GM21825 (cell line): ENCODE measurements at regions not wholly inside any gene's neighbourhood (a gene's known extent, or its start where the extent isn't known, plus 50 kb on each side); places are given as distances from the start of the nearest gene placed in this dataset.

ENCODE experiments used
- ATAC-seq: cut with Tn5 transposase; IDR thresholded peaks from one replicate; pipeline ENCODE4 v1.9.1; 2021; ENCODE audit warnings: mild to moderate bottlenecking, moderate library complexity; ENCODE audit not compliant: unreplicated experiment

DNA sequence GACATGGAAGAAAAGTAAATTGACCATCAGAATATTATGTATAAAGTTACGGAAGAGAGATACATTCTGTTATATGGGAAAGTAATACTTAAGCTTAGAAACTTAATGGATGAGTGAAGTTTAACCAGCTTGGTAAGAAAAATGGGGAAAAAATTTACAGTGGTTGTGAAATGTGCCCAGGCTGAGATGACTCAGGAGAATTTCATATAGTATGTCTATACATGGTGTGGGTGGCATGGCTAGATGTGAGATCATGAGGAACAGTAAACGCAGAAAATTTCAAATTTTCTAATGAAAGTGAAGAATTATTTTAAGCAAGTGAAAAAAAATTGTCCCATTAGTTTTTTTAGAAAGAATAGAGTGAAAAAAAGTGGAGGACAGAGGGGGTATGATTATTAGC, 552.5 kb upstream of the SORCS1 start:
- no peak for ATAC-seq

DNA sequence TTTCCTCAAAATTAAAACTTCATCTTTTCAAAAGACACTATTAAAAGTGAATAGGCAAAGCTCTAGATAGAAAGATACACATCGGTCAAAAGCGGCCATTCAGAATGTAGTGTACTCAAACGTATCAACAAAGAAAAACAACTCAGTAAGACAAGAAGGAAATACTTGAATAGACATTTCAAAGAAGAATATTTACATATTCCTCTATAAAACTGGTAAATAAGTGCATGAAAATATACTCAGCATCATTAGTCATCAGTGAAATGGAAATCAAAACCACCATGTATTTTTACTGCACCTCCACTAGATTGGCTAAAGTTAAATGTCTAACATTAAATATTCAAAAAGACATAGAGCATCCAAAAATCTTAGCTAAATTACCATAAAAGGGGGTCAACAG, 551.1 kb upstream of the SORCS1 start:
- ATAC-seq = no peak

DNA sequence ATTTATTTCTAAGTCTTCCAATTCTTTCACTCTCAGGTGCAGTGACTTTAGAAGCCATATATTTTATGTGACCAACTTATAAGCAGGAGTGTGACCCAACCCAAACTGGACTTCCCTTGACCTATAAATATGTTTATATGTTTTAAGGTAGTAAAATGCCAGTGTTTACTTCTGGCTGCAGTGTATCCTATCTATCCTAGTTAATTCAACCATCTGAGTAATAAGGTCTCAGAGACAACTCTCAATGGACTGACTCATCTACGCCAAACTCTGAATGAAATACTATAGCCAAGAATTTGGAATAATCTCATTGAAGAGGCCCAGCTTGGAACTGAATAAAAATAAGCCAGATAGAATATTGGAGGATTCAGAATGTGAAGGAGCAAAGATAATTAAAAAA, 544.5 kb upstream of the SORCS1 start:
- ATAC-seq = no peak

DNA sequence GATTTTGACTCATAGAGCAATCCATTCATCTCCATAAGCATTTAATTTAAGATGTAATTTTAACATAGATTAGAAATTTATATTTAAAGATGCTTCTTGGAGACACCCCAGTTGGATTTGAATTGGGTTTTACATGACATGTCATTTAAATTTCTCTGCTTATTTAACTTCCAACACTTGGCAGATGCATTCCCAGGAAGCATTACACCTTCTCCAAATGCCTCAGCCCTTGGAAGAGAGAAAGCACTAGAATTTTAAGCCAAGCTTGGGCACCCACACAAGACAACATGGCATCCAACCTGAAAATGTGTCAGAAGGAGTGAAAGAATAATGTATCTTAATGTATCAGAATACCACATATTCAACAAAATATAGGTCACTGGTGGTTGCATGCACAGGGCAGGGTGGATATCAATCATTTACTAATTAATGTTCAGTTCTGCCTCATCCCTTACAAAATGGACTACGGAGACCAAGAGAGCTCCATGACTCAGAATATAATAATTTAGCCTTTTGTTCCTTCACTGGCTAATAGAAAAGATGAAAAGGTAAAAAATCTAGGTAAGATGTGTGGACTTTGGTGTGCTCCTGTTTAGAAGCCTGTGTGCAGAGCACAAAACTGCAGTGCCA, 541.7 kb upstream of the SORCS1 start:
- ATAC-seq = no peak

DNA sequence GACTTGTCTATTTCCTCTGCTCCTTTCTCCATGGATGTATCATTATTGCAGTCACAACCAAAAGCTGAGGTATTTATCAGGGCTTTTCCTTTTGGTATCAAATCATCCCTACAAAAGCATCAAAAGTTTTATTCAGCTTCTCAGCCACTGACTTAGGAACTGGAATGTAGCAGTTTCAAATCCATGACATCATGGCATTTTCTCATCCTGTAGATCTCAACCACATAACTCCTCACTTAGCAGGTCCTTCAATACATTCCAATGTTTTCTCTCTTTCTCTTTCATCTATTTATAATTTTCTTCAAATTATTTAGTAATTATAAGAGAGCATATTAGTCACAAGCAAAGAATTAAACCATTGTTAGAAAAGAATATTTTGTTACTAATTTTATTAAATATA, 537.4 kb upstream of the SORCS1 start:
- no peak for ATAC-seq

DNA sequence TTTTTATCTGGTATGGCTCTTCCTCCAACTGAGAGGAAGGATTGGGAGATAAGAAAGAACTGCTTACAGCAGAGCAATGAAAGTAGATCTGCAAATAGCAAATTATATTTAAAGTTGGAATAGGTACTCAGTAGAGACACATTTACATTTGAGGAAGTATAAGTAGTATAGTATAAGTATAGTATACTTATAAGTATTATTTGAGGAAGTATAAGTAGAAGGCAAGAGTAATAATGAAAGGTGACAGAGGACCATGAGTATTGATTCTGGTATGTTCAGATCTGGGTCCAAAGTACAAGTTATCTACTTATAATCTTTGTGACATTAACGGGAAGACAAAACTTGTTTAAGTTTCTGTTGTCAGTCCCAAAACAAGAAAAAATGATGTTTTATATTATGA, 527.6 kb upstream of the SORCS1 start:
- no peak for ATAC-seq

DNA sequence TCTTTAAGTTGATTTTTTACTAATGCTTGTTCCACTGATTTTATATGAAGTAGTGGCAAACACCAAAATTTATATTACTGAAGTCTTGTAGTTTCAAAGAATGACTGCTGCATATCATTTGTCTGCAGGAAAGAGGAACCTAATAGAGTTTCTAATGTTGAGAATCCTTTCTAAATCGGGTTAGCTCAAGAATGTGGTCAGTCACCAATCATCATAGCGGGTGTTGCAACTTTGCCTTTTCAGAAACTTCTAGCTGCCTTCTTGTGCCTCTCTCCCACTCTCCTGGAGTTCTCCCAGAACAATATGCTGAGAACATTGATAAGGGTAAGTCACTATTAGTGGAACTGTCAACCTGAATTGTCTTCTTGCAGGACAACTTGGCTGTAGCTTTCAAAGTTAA, 524.8 kb upstream of the SORCS1 start:
- ATAC-seq = no peak

DNA sequence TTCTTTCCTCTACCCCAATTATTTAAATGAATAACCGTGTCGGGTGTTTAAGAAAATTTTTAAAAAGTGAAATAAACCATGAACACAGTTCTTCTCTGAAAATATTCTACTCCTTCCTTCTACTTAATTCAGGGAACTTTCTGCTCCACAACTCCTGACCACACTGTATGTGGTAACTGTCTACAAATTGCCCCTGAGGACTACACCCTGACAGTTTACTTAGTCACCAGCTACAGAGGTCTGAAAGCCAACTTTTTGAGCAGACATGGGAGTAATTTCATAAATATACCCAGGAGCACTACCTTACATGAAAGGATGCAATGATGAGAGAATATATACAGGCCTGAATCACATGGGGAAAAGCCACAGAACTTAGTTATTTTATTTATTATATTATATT, 523.2 kb upstream of the SORCS1 start:
- ATAC-seq = no peak

DNA sequence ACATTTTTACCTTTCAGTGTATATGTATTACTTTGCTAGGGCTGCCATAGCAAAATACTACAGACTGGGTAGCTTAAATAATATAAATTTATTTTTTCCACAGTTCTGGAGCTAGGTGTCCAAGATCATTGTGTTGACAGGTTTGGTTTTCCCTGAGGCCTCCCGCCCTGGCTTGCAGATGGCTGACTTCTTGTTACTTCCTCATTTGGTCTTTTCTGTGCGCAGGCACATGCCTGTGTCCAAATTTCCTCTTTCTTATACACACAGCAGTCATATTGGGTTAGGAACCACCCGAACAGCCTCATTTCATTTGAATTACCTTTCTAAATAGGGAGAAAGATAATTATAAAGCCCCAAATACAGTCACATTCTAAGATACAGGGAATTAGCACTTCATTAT, 521.6 kb upstream of the SORCS1 start:
- ATAC-seq = no peak

DNA sequence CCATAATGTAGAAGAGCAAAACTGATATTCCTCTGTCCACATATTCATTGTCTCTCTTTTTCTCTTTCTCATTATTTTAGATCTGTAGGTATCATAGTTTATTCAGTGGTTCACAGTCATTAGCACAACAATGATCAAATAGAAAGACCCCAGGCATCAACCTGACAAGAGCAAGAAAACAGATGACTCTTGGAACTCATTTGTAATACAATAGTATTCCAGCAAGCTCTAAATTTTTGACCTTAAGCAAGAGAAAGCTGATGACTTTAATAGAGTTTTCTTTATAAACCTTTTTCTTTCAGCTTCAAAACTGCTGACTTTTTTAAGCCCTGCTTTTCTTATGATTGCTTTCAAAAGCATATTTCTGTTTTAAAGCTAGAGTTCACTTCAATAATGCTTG, 507.5 kb upstream of the SORCS1 start:
- ATAC-seq = no peak

DNA sequence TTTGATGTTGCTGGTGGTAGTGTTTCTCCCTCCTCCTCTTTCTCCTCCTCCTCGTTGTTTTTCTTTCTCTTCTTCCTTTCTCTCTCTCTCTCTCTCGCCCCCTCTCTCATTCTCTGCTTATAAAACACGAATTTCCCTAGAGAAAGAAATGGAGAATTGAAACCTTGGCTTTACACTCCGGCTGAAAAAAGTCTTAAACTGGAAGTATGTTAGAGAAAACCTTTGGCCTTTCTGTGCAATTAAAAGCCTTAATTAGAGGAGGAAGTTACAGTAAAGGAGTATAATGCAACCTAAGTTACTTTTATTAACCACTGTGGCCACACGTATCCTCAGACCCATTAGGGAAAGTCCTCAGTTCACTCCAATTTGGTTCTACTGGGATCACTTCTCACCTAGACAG, 501.7 kb upstream of the SORCS1 start:
- no peak for ATAC-seq

DNA sequence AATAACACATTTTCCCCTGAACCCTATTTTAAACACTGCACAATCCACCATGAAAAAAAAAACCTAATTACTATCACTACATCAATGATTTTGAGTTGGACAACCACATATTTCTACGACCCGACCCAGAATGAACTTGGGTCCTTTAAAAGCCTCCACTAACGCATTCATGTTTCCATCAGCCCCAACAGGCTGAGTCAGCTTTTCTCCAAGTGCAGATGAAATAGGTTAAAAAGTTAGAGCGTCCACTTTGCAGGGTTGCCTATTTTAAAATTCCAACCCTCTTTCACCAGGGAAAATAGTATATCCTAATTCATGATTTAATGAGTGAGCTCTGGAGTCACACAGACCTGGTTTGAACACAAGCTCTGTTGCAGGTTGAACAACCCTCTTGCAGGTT, 501.0 kb upstream of the SORCS1 start:
- ATAC-seq = no peak

DNA sequence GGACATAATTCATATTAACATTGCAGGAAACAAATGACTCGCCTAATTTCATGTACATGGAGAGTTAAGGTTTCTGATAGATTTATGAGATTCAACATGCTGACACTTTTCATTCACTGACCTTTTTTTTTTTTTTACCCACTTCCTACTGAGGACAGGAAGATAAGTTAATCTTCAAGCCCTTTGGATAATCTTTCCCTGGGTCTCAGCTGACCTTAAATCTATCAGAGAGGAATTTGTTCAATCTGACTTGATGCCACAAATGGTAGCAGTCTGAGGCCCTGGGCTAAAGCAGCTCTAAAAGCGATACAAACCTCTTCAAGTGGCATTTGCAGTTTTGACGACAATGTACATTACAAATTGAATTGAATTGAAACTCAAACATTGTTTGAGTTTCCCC, 493.3 kb upstream of the SORCS1 start:
- no peak for ATAC-seq

DNA sequence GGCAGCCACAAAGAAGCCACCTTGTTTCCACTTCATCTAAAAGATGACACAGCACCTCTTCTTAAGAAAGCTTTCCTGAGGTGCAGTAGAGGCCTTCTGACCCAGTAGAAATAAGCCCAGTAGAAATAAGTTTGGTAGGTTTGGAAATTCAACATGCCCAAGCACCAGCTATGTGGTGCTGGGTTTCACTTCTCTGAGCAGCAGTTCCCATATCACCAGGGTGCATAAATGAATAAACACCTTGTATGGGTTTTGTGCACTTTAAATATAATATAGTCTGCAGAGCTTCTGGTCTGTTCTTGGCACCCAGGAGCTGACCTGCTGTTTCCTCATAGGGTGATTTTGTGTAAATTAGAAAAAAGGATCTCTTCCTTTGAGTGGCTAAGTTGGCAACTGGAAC, 492.4 kb upstream of the SORCS1 start:
- ATAC-seq = no peak

DNA sequence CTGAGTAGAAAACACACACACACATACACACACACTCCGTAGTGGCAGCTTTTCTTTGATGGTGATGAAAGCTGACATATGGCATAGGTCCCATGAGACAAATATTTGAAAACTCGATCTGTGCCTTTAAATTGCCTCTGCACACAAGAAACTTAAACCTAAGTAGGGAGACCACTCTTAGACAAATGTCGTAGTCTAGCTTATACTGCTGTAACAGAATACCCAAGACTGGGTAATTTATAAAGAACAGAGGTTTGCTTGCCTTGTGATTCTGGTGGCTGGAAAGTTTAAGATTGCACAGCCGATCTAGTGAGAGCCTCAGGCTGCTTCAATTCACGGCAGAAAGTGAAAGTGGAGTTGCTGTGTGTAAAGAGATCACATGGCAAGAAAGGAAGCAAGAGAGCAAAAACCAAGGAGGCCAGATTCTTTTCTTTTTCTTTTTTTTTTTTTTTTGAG, 489.4 kb upstream of the SORCS1 start:
- ATAC-seq = peak; percentile 70

DNA sequence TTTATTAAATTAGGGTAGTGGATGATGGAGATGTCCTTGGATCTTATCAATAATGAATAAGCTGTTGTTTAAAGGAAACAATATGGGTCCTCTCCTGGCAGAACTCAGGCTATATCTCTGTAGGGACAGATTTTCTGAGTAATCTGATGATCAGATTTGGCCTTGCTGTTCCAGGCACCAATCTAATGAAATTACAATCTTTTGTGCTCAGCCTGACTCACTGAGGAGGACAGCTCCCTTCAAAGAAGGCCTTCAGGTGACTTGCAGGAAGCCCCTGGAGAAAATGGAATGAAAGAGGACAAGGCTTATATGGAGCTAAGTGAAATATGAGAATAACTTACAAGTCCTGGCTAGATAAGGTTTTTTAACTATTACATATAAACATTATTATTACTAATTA, 486.4 kb upstream of the SORCS1 start:
- ATAC-seq = no peak

DNA sequence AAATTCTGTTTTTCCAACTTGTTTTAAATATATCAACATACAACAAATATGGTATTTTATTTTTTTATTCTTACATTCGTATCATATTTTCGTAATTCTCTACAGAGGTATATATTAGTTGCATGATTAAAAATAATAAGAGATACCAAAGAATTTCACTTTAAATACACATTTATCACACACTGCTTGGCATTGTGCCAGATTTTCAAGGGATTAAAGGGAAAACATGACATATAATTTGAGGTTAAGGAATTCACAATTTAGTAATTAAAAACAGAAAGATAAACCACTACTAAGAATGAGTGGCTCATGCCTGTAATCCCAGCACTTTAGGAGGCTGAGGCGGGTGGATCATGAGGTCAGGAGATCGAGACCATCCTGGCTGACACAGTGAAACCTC, 484.7 kb upstream of the SORCS1 start:
- no peak for ATAC-seq

DNA sequence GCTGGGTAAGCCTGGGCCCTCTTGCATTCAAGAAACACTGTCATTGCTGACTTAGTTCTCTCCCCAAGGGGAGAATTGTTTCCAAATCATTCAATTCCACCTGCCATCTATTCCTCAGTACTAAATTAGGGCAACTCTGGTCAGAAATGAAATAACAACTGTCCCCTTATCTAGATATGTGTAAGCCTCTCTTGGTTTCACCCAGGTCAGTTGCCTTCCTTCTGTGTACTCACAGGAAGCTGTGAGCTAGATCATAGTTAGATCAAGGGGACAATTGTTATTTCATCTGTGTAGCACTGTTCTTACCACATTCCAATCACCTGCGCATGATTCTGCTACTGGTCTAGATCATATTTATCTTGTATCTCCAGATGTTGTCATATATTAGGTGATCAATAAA, 483.0 kb upstream of the SORCS1 start:
- no peak for ATAC-seq

DNA sequence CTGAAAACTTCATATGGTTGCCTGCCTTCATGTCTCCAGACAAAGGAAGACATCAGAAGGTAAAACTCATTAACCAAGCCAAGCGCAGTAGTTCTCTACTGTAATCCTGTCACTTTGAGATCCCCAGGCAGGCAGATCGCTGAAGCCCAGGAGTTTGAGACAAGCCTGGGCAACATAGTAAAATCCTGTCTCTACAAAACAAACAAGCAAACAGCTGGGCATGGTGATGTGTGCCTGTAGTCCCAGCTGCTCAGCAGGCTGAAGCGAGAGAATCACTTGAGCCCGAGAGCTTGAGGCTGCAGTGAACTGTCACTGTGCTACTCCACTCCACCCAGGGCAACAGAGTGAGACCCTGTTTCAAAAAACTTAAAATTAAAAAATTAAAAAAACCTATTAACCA, 467.4 kb upstream of the SORCS1 start:
- ATAC-seq = no peak

DNA sequence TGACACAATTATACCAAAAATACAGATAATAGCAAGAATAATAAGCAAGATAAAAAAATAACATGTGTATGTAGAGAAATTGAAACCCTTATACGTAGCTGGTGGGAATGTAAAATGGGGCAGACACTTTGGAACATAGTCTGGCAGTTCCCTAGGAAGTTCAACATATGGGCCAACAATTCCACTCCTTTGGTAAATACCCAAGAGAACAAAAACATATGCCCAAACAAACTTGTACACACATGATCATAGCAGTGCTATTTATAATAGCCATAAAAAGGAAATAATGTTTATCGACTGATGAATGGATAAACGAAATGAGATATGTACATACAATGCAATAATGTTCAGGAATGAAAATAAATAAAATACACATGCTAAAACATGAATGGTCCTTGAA, 462.4 kb upstream of the SORCS1 start:
- ATAC-seq = no peak

DNA sequence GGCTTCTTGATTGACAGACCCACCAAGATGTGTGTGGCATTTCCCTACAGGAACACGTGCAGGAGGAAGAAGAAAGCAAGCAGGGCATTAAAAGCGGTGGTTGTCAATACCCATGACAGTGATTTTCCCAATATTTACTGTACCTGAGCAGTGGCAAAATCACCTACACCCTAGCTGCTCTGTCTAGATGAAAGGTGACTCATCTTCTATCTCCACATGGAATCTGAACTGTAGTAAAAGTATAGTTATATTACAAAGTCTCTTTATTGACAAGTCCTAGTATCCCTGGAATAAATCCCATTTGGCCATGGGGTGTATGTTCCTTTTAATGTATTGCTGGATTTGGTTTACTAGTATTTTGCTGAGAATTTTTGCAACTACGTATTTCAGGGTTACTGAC, 458.8 kb upstream of the SORCS1 start:
- ATAC-seq = no peak

DNA sequence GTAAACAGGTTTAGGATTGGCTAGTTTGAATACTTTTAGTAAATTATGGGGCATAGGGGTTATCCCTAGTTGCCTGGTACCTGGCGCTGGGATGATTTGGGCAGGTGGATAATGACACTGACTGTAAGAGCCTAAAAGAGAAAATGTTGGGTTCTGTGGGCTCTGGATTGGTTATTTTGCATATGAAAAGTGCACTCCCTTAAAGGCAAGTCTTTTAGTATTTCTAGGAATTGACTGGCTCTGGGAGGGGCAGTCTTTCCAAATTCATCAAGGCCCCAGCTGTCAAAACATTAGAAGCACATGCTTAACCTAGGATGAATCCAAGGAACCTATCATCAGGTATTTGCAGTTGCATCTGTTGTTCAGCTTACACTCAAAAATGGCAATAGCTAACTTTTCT, 454.6 kb upstream of the SORCS1 start:
- ATAC-seq = no peak

DNA sequence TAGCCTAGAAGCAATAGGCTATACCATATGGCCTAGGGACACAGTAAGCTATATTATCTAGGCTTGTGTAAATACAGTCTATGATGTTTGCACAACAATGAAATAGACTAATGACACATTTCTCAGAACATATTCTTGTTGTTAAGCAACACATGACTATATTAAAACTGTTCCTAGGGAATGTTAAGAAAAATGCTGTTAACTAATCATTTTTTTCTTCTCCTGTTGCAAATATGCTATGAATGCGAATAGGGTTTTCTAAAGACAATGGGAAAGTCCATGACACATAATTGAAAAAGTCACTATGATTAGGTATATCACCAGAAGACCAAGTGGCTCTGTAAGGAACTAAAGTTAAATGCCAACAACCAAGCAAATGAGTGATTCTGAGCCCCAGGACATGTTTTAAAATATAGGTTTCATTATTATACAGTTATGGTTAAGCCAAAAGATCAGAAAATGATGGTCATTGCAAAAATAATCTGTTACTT, 454.0 kb upstream of the SORCS1 start:
- ATAC-seq = no peak
